ENCODE measurements at regions not wholly inside any gene's neighbourhood (a gene's known extent, or its start where the extent isn't known, plus 50 kb on each side); places are given as distances from the start of the nearest gene placed in this dataset.

DNA sequence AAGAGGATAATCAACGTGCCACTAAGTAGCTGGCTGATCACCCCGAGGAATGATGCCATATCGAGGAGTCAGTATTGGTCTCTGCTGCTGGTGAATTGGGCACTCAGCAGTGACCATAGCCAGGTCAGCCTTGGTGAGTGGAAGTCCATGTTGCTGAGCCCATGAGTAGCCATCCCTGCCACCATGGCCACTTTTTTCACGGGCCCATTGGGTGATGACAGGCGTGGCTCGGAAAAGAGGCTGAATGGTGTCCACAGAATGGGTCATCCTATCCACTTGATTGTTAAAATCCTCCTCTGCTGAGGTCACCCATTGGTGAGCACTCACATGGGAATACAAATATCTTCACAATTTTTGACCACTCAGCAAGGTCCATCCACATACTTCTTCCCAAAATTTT lies 114.4 kb downstream of the UBE2NL start:
- Histone ChIP-seq H3K36me3 (replicated peaks in 1 of 2; ENCODE audit: control extremely low read depth in 1 of 2, control insufficient read depth in 1 of 2, extremely low read depth in 1 of 2, insufficient read depth in 2 of 2, low read length in 1 of 2) (no peaks in the 10 kb centered on the region), H3K27ac (ENCODE audit: low read length in 2 of 2) (no peak overlapping the region), H3K4me1 (ENCODE audit: control insufficient read depth in 2 of 2, insufficient read depth in 2 of 2, low read length in 2 of 2) (no peaks in the 10 kb centered on the region), H4K20me1 (ENCODE audit: control insufficient read depth, insufficient read depth, low read length, poor library complexity, severe bottlenecking) (no peaks in the 10 kb centered on the region), H3K9ac (ENCODE audit: low read length) (no peak overlapping the region), H3K27me3 (replicated peaks in 1 of 4; ENCODE audit: control extremely low read depth in 1 of 4, control insufficient read depth in 3 of 4, insufficient read depth in 4 of 4, low read length in 3 of 4) (no peaks in the 10 kb centered on the region), H3K79me2 (ENCODE audit: control insufficient read depth, insufficient read depth, low read length) (no peaks in the 10 kb centered on the region), H3K9me3 (ENCODE audit: control extremely low read depth in 1 of 3, control insufficient read depth in 2 of 3, insufficient read depth in 1 of 3, low read length in 2 of 3) (no peaks in the 10 kb centered on the region), H3K4me2 (replicated peaks; ENCODE audit: low read depth, low read length, poor library complexity, severe bottlenecking) (no peak overlapping the region), H2AFZ (ENCODE audit: insufficient read depth, low read depth, low read length, poor library complexity, severe bottlenecking) (no peak overlapping the region), H3K4me3 (ENCODE audit: control extremely low read depth in 1 of 5, extremely low read depth in 1 of 5, insufficient read depth in 1 of 5, low read depth in 2 of 5, low read length in 4 of 5) (no peak overlapping the region)
- no peaks in the 10 kb centered on the region for H3K27me3 Mint-ChIP-seq
- no peak for TF ChIP-seq EZH2 (IDR thresholded peaks at IDR 0.05; ENCODE audit: borderline replicate concordance, insufficient read depth, low read depth, low read length, poor library complexity, severe bottlenecking)
- TF ChIP-seq, protein P1, sequence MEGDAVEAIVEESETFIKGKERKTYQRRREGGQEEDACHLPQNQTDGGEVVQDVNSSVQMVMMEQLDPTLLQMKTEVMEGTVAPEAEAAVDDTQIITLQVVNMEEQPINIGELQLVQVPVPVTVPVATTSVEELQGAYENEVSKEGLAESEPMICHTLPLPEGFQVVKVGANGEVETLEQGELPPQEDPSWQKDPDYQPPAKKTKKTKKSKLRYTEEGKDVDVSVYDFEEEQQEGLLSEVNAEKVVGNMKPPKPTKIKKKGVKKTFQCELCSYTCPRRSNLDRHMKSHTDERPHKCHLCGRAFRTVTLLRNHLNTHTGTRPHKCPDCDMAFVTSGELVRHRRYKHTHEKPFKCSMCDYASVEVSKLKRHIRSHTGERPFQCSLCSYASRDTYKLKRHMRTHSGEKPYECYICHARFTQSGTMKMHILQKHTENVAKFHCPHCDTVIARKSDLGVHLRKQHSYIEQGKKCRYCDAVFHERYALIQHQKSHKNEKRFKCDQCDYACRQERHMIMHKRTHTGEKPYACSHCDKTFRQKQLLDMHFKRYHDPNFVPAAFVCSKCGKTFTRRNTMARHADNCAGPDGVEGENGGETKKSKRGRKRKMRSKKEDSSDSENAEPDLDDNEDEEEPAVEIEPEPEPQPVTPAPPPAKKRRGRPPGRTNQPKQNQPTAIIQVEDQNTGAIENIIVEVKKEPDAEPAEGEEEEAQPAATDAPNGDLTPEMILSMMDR (IDR thresholded peaks at IDR 0.05), result no peak
- H3K9me3 Mint-ChIP-seq (ENCODE audit: insufficient read depth), result no peaks in the 10 kb centered on the region
- ATAC-seq (ENCODE audit: low read depth) (no peak), DNase-seq (no peak)
- no peak overlapping the region for H3K4me3 Mint-ChIP-seq
- POLR2A ChIA-PET, result no interaction called here
- H3K27ac Mint-ChIP-seq, result no peak overlapping the region
- intact Hi-C loops (cut with micrococcal nuclease), result no loop called here
- 82% methylated on average over 4 of the region's 6 CpGs for WGBS (ENCODE audit: insufficient coverage)
- CTCF ChIA-PET, result no interaction called here
- no peaks in the 10 kb centered on the region for H3K4me1 Mint-ChIP-seq

DNA sequence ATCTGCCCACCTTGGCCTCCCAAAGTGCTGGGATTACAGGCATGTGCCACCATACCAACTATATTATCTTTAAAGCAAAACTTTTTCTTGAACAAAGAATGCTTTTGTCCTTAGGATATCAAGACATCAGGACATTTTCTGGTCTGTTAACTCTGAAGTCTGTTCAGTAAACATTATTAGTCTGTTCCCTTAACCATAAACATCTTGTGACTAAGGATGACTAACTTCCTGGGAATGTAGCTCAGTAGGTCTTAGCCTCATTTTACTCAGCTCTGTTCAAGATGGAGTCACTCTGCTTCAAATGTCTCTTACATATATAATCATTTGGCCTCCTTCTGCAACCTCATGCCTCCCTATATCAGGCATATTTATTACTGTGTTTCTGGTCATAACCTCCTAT lies 122.9 kb downstream of the UBE2NL start:
- TF ChIP-seq EZH2 (IDR thresholded peaks at IDR 0.05; ENCODE audit: borderline replicate concordance, insufficient read depth, low read depth, low read length, poor library complexity, severe bottlenecking), result no peak
- TF ChIP-seq, protein P1 (IDR thresholded peaks at IDR 0.05), result no peak
- no peak overlapping the region for H3K4me3 Mint-ChIP-seq
- no peak overlapping the region for H3K4me2 ChIP-seq (replicated peaks; ENCODE audit: low read depth, low read length, poor library complexity, severe bottlenecking)

More for the DNA sequence above, 122.9 kb downstream of the UBE2NL start:
- H3K36me3 ChIP-seq (replicated peaks in 1 of 2; ENCODE audit: control extremely low read depth in 1 of 2, control insufficient read depth in 1 of 2, extremely low read depth in 1 of 2, insufficient read depth in 2 of 2, low read length in 1 of 2), result no peaks in the 10 kb centered on the region
- H3K4me1 Mint-ChIP-seq, result no peaks in the 10 kb centered on the region
- H3K9me3 Mint-ChIP-seq (ENCODE audit: insufficient read depth), result no peaks in the 10 kb centered on the region
- H3K9me3 ChIP-seq (ENCODE audit: control extremely low read depth in 1 of 3, control insufficient read depth in 2 of 3, insufficient read depth in 1 of 3, low read length in 2 of 3), result peaks cover 0 to 7% (median 0%) of the 10 kb centered on the region in 3 donors
- no peak for ATAC-seq (ENCODE audit: low read depth)
- POLR2A ChIA-PET, result no interaction called here
- H3K27me3 ChIP-seq (replicated peaks in 1 of 4; ENCODE audit: control extremely low read depth in 1 of 4, control insufficient read depth in 3 of 4, insufficient read depth in 4 of 4, low read length in 3 of 4), result no peaks in the 10 kb centered on the region
- H3K4me1 ChIP-seq (ENCODE audit: control insufficient read depth in 2 of 2, insufficient read depth in 2 of 2, low read length in 2 of 2), result no peaks in the 10 kb centered on the region
- no peaks in the 10 kb centered on the region for H4K20me1 ChIP-seq (ENCODE audit: control insufficient read depth, insufficient read depth, low read length, poor library complexity, severe bottlenecking)
- H3K9ac ChIP-seq (ENCODE audit: low read length), result no peak overlapping the region
- no peak overlapping the region for H3K27ac Mint-ChIP-seq
- no peaks in the 10 kb centered on the region for H3K79me2 ChIP-seq (ENCODE audit: control insufficient read depth, insufficient read depth, low read length)
- no peak overlapping the region for H3K4me3 ChIP-seq (ENCODE audit: control extremely low read depth in 1 of 5, extremely low read depth in 1 of 5, insufficient read depth in 1 of 5, low read depth in 2 of 5, low read length in 4 of 5)
- no peaks in the 10 kb centered on the region for H3K27me3 Mint-ChIP-seq
- intact Hi-C loops (cut with micrococcal nuclease), result no loop called here
- no peak overlapping the region for H2AFZ ChIP-seq (ENCODE audit: insufficient read depth, low read depth, low read length, poor library complexity, severe bottlenecking)
- no peak overlapping the region for H3K27ac ChIP-seq (ENCODE audit: low read length in 2 of 2)
- CTCF ChIA-PET, result no interaction called here
- DNase-seq, result no peak

Measured in B cell (primary cell).